Karpas-422 (cell line): ENCODE measurements at regions not wholly inside any gene's neighbourhood (a gene's known extent, or its start where the extent isn't known, plus 50 kb on each side); places are given as distances from the start of the nearest gene placed in this dataset.

Source experiments
- DNase-seq: peaks from one replicate; pipeline ENCODE4 v3.0.0-alpha.2; 2015
- H2AFZ ChIP-seq: fragments of 200-600 bp; sonication (generic); 2 replicates; pipeline ENCODE4 v1.6.1; 2014; ENCODE audit warnings: antibody characterized with exemption, low read length, mixed read lengths
- H3K27ac ChIP-seq: fragments of 200-600 bp; sonication (generic); 2 replicates; pipeline ENCODE4 v1.5.1; 2014; ENCODE audit warnings: mild to moderate bottlenecking, low read length, moderate library complexity
- H3K27me3 ChIP-seq: fragments of 200-600 bp; sonication (generic); 2 replicates; pipeline ENCODE4 v1.6.1; 2014; ENCODE audit warnings: low read length, mixed read lengths
- H3K36me3 ChIP-seq: fragments of 200-600 bp; sonication (generic); 2 replicates; pipeline ENCODE4 v1.6.1; 2014; ENCODE audit warnings: low read length, mixed read lengths; ENCODE audit not compliant: insufficient read depth
- H3K4me1 ChIP-seq: fragments of 200-600 bp; sonication (generic); 2 replicates; pipeline ENCODE4 v1.6.1; 2014; ENCODE audit warnings: mild to moderate bottlenecking, low read length, mixed read lengths
- H3K4me2 ChIP-seq: fragments of 200-600 bp; sonication (generic); 2 replicates; pipeline ENCODE4 v1.6.1; 2014; ENCODE audit warnings: low read length, low read depth, mild to moderate bottlenecking; ENCODE audit not compliant: poor library complexity, severe bottlenecking
- H3K4me3 ChIP-seq: fragments of 200-600 bp; sonication (generic); 2 replicates; pipeline ENCODE4 v1.5.1; 2014; ENCODE audit warnings: mild to moderate bottlenecking, antibody characterized with exemption, low read length, mixed read lengths
- H3K79me2 ChIP-seq: fragments of 200-600 bp; sonication (generic); 2 replicates; pipeline ENCODE4 v1.6.1; 2014; ENCODE audit warnings: mild to moderate bottlenecking, low read length, mixed read lengths
- H3K9ac ChIP-seq: fragments of 200-600 bp; sonication (generic); 2 replicates; pipeline ENCODE4 v1.6.0; 2014; ENCODE audit warnings: low read length
- H3K9me2 ChIP-seq: fragments of 200-600 bp; sonication (generic), shearing (Covaris generic); replicated peaks from 2 replicates; pipeline ENCODE4 v1.6.0; 2014; ENCODE audit warnings: mild to moderate bottlenecking, low read length, moderate library complexity; ENCODE audit not compliant: insufficient read depth
- H3K9me3 ChIP-seq: fragments of 300-700, 200-600 bp; sonication (generic); 2 replicates; pipeline ENCODE4 v1.6.1; 2014; ENCODE audit warnings: low read length, mixed read lengths
- H4K20me1 ChIP-seq: fragments of 200-600 bp; sonication (generic); 2 replicates; pipeline ENCODE4 v1.6.1; 2014; ENCODE audit warnings: mild to moderate bottlenecking, antibody characterized with exemption, low read length, low read depth; ENCODE audit not compliant: insufficient read depth

GRCh38 chr5:40098313-40098712 is 581.4 kb upstream of the PTGER4 start:
- H3K36me3 ChIP-seq = no peaks in the 10 kb centered on the region
- no peaks in the 10 kb centered on the region for H3K27me3 ChIP-seq
- H2AFZ ChIP-seq = no peak overlapping the region
- H3K4me3 ChIP-seq = no peak overlapping the region
- H3K4me2 ChIP-seq = no peak overlapping the region
- H4K20me1 ChIP-seq = no peaks in the 10 kb centered on the region
- no peak overlapping the region for H3K27ac ChIP-seq
- DNase-seq = no peak
- H3K9ac ChIP-seq = no peak overlapping the region
- H3K79me2 ChIP-seq = no peaks in the 10 kb centered on the region
- H3K9me3 ChIP-seq = no peaks in the 10 kb centered on the region
- H3K9me2 ChIP-seq = no peaks in the 10 kb centered on the region
- H3K4me1 ChIP-seq = no peaks in the 10 kb centered on the region

- no peak for DNase-seq
- Histone ChIP-seq H3K4me1 (no peaks in the 10 kb centered on the region), H3K4me2 (no peak overlapping the region), H3K4me3 (no peak overlapping the region), H3K9ac (no peak overlapping the region), H3K9me3 (0 out of 2 replicates have a peak, but pooled peaks cover 3% of the 10 kb centered on the region), H3K79me2 (no peaks in the 10 kb centered on the region), H3K27me3 (no peaks in the 10 kb centered on the region), H3K36me3 (no peaks in the 10 kb centered on the region), H3K27ac (no peak overlapping the region), H4K20me1 (no peaks in the 10 kb centered on the region), H2AFZ (no peak overlapping the region), H3K9me2 (no peaks in the 10 kb centered on the region)
Observed at GRCh38 chr5:40093550-40093949, 586.2 kb upstream of the PTGER4 start.

GRCh38 chr5:40089269-40089668 is 590.4 kb upstream of the PTGER4 start:
- DNase-seq = peak; percentile 47

GRCh38 chr5:40084614-40085013 is 595.1 kb upstream of the PTGER4 start:
- H3K36me3 ChIP-seq = no peaks in the 10 kb centered on the region
- no peaks in the 10 kb centered on the region for H3K9me3 ChIP-seq
- H3K27me3 ChIP-seq = no peaks in the 10 kb centered on the region
- no peak overlapping the region for H3K4me2 ChIP-seq
- H3K27ac ChIP-seq = no peak overlapping the region
- H3K4me3 ChIP-seq = no peak overlapping the region
- DNase-seq = no peak
- H3K79me2 ChIP-seq = no peaks in the 10 kb centered on the region
- H3K9ac ChIP-seq = no peak overlapping the region
- no peak overlapping the region for H2AFZ ChIP-seq
- H3K4me1 ChIP-seq = no peaks in the 10 kb centered on the region
- H3K9me2 ChIP-seq = no peaks in the 10 kb centered on the region
- no peaks in the 10 kb centered on the region for H4K20me1 ChIP-seq

More at GRCh38 chr5:40089269-40089668, 590.4 kb upstream of the PTGER4 start:
- H3K9me2 ChIP-seq = no peaks in the 10 kb centered on the region
- no peaks in the 10 kb centered on the region for H3K4me1 ChIP-seq
- H3K4me3 ChIP-seq = no peak overlapping the region
- H4K20me1 ChIP-seq = no peaks in the 10 kb centered on the region
- no peaks in the 10 kb centered on the region for H3K27me3 ChIP-seq
- H3K9ac ChIP-seq = no peak overlapping the region
- H3K9me3 ChIP-seq = 0 out of 2 replicates have a peak, but pooled peaks cover 3% of the 10 kb centered on the region
- H3K79me2 ChIP-seq = no peaks in the 10 kb centered on the region
- H2AFZ ChIP-seq = no peak overlapping the region
- no peaks in the 10 kb centered on the region for H3K36me3 ChIP-seq
- no peak overlapping the region for H3K27ac ChIP-seq
- no peak overlapping the region for H3K4me2 ChIP-seq

- Histone ChIP-seq H3K27ac (no peak overlapping the region), H3K9me2 (no peaks in the 10 kb centered on the region), H3K9ac (no peak overlapping the region), H3K79me2 (no peaks in the 10 kb centered on the region), H3K27me3 (no peaks in the 10 kb centered on the region), H3K4me3 (no peak overlapping the region), H2AFZ (no peak overlapping the region), H3K4me1 (no peaks in the 10 kb centered on the region), H4K20me1 (no peaks in the 10 kb centered on the region), H3K4me2 (no peak overlapping the region), H3K36me3 (no peaks in the 10 kb centered on the region), H3K9me3 (no peaks in the 10 kb centered on the region)
- no peak for DNase-seq
Observed at GRCh38 chr5:40082313-40082712, 597.4 kb upstream of the PTGER4 start.

GRCh38 chr5:40080191-40080590 is 599.5 kb upstream of the PTGER4 start:
- no peaks in the 10 kb centered on the region for H3K79me2 ChIP-seq
- no peak for DNase-seq
- H4K20me1 ChIP-seq = no peaks in the 10 kb centered on the region
- no peak overlapping the region for H3K27ac ChIP-seq
- H3K36me3 ChIP-seq = no peaks in the 10 kb centered on the region
- H2AFZ ChIP-seq = no peak overlapping the region
- no peaks in the 10 kb centered on the region for H3K9me2 ChIP-seq
- no peak overlapping the region for H3K9ac ChIP-seq
- H3K27me3 ChIP-seq = no peaks in the 10 kb centered on the region
- no peaks in the 10 kb centered on the region for H3K9me3 ChIP-seq
- no peak overlapping the region for H3K4me3 ChIP-seq
- H3K4me1 ChIP-seq = no peaks in the 10 kb centered on the region
- no peak overlapping the region for H3K4me2 ChIP-seq

- Histone ChIP-seq H3K36me3 (no peaks in the 10 kb centered on the region), H3K79me2 (no peaks in the 10 kb centered on the region), H4K20me1 (no peaks in the 10 kb centered on the region), H3K4me1 (no peaks in the 10 kb centered on the region), H3K27ac (no peak overlapping the region), H3K9me2 (no peaks in the 10 kb centered on the region), H3K9me3 (no peaks in the 10 kb centered on the region), H3K27me3 (no peaks in the 10 kb centered on the region), H3K4me2 (no peak overlapping the region), H3K4me3 (no peak overlapping the region), H3K9ac (no peak overlapping the region), H2AFZ (no peak overlapping the region)
- DNase-seq = no peak
Observed at GRCh38 chr5:40078898-40079575, 600.7 kb upstream of the PTGER4 start.

- Histone ChIP-seq H4K20me1 (no peaks in the 10 kb centered on the region), H3K4me2 (no peak overlapping the region), H3K79me2 (no peaks in the 10 kb centered on the region), H3K9me2 (no peaks in the 10 kb centered on the region), H3K27ac (no peak overlapping the region), H3K4me3 (no peak overlapping the region), H3K27me3 (no peaks in the 10 kb centered on the region), H3K9me3 (no peaks in the 10 kb centered on the region), H3K36me3 (no peaks in the 10 kb centered on the region), H2AFZ (no peak overlapping the region), H3K9ac (no peak overlapping the region), H3K4me1 (no peaks in the 10 kb centered on the region)
- no peak for DNase-seq
Observed at GRCh38 chr5:40074826-40075225, 604.9 kb upstream of the PTGER4 start.
